GM12873 (cell line): ENCODE measurements at regions not wholly inside any gene's neighbourhood (a gene's known extent, or its start where the extent isn't known, plus 50 kb on each side); places are given as distances from the start of the nearest gene placed in this dataset.

Experiments
- CTCF ChIP-seq: IDR thresholded peaks from 2 replicates; pipeline ENCODE4 v1.5.1; 2012; ENCODE audit warnings: low read depth, mild to moderate bottlenecking, moderate library complexity, low read length, control low read depth; ENCODE audit not compliant: insufficient read depth; ENCODE audit errors: missing control alignments

GRCh38 chr17:55829995-55830612 is 79.3 kb downstream of the PCTP start:
- no peak for TF ChIP-seq CTCF

GRCh38 chr17:55830699-55831471 is 80.0 kb downstream of the PCTP start:
- no peak for TF ChIP-seq CTCF

GRCh38 chr17:55833306-55833705 is 82.5 kb downstream of the PCTP start:
- TF ChIP-seq CTCF, result no peak

GRCh38 chr17:55842405-55843158 is 91.7 kb downstream of the PCTP start:
- no peak for TF ChIP-seq CTCF

GRCh38 chr17:55843785-55844184 is 92.9 kb downstream of the PCTP start:
- TF ChIP-seq CTCF, result no peak

GRCh38 chr17:55845385-55845784 is 94.5 kb downstream of the PCTP start:
- peak; percentile 44 for TF ChIP-seq CTCF

- TF ChIP-seq CTCF, result no peak
These were observed 95.9 kb downstream of the PCTP start for GRCh38 chr17:55846745-55847144.
